NB4 (cell line): ENCODE measurements at regions not wholly inside any gene's neighbourhood (a gene's known extent, or its start where the extent isn't known, plus 50 kb on each side); places are given as distances from the start of the nearest gene placed in this dataset.

Source experiments
- MYC ChIP-seq: IDR thresholded peaks from 2 replicates; pipeline ENCODE4 v1.6.1; 2011; ENCODE audit warnings: low read depth, low read length
- POLR2A ChIP-seq: IDR thresholded peaks from 2 replicates; pipeline ENCODE4 v1.6.1; 2011; ENCODE audit warnings: mild to moderate bottlenecking; ENCODE audit not compliant: insufficient read length; ENCODE audit errors: extremely low read depth
- TF ChIP-seq, protein P1 (sequence below): IDR thresholded peaks from one replicate; pipeline ENCODE4 v1.5.1; 2012; ENCODE audit warnings: low read depth, low read length

DNA sequence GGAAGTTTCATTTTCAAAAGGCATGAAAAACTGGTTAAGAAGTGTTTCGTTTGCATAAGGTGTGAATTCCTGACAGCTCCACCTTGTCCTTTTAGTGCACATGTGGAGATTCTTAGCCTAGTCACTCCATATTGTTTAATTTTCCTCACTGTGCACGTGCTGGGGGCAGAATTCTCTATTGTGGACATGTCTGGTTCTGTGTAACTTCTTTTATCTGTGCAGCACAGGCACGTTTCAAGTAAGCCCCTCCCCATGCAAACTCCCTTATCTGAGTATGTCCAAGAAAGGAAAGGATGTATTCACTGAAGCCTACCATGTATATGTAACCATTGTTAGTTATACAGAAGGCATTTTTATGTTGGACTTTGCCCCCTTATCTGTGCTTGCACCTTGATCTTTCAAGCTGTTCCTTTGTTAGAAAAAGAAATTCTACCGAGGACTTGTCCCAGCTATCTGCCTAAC lies 1346.3 kb downstream of the REEP3 start:
- TF ChIP-seq, protein P1, sequence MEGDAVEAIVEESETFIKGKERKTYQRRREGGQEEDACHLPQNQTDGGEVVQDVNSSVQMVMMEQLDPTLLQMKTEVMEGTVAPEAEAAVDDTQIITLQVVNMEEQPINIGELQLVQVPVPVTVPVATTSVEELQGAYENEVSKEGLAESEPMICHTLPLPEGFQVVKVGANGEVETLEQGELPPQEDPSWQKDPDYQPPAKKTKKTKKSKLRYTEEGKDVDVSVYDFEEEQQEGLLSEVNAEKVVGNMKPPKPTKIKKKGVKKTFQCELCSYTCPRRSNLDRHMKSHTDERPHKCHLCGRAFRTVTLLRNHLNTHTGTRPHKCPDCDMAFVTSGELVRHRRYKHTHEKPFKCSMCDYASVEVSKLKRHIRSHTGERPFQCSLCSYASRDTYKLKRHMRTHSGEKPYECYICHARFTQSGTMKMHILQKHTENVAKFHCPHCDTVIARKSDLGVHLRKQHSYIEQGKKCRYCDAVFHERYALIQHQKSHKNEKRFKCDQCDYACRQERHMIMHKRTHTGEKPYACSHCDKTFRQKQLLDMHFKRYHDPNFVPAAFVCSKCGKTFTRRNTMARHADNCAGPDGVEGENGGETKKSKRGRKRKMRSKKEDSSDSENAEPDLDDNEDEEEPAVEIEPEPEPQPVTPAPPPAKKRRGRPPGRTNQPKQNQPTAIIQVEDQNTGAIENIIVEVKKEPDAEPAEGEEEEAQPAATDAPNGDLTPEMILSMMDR = no peak
- TF ChIP-seq MYC (no peak), POLR2A (no peak)
